HG02870 (cell line): ENCODE measurements at regions not wholly inside any gene's neighbourhood (a gene's known extent, or its start where the extent isn't known, plus 50 kb on each side); places are given as distances from the start of the nearest gene placed in this dataset.
"Not testable (repeated sequence)": the region's sequence is repeated elsewhere in the genome, so short reads cannot be mapped to it uniquely, and the experiment has no call there.

Experiments
- ATAC-seq: cut with Tn5 transposase; IDR thresholded peaks from one replicate; pipeline ENCODE4 v1.9.1; 2021; ENCODE audit warnings: mild to moderate bottlenecking, moderate library complexity; ENCODE audit not compliant: unreplicated experiment

DNA sequence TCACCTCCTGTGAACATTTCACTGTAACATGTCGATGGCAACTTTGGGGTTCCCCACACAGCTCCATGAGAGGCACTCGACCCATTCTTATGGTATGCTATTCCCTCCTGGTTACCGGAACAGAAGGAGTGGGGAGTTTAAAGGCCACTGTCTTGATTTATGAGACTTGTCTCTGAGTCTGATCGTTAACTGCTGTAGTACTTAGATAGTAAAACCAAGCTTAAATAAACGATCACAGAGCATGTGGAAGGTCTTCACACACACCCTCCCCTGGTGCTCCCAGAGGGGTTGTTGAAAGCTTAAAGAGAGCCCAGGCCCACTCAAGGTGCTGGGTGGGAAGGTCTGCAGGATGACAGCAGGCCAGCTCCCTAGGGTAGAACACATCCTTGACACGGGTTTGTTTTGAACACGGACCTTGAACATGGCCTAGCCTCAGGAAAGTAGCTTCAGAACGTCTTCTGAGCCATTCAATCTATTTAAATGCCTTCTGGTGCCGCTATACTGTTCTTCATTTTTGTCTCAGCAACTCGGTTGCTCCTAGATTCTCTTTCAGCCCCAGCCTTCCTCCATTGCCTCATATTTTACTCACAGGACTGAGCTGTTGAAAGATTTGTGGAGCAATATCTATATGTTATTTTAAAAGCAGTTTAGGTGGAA, 335.3 kb downstream of the FGFR2 start:
- ATAC-seq: no peak

DNA sequence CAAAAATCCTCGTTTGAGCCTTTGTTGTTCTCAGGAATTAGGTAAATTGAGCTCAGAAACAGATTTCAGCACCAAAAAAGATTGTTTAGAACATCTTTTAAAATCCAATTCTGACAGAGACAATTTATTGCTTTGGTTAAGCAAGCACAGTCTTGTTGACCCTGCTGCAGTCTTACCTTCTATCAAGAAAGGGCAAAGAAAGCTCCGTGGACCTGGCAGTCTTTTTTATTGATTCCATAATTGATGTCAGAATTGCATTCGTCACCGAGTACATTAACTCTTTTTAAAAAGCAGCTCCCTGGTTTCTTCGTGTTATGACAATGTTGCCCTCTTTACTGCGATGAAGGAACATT, 334.8 kb downstream of the FGFR2 start:
- no peak for ATAC-seq

DNA sequence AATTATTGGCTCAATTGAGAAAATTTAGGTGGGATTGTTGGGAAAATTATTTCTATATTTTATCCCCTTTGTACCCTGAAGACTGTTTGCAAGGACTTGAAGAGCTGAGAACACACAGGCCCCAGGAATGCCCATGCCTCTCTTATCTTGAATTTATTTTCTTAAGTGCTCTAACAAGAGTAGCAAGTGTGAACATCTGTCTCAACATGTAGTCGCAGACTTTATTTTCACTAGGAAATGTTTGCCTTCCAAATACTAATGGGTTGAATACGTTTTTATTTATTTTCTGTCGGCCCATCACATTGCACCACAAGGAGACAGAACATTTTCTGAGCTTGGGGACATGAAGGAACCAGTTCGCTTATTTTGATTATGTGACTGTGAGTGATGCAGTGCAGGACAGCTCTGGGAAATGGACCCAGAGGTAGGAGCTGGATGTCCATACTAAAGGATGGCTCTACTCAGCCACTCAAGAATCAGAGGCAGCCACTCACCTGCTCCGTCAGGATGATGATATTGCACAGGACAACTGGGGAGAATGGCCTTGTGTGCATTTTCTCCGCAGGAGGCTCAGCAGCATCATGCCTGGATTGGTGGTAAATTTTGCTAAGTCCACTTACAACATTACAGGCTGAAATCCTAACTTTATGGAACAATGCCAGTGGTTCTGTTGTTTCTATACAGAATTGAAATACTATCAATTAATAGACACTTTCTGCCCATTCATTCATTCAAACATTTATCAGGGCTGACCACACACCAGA, 332.7 kb downstream of the FGFR2 start:
- no peak for ATAC-seq

DNA sequence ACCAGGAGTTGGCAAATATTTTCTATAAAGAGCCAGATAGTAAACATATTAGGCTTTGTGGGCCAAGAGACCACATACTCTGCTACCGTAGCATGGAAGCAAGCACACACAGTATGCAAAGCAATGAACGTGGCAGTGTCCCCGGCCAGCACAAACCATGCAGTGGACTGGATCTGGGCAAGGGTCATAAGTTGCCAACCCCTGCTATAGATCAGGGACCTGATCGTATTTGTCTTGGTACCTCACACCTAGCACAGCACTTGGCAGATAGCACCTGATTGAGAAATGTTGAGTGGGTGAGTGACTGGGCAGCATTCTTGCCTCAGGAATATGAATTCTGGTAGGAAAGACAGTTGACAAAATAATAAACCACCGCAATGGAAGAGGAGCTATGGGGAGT, 331.9 kb downstream of the FGFR2 start:
- ATAC-seq: no peak

DNA sequence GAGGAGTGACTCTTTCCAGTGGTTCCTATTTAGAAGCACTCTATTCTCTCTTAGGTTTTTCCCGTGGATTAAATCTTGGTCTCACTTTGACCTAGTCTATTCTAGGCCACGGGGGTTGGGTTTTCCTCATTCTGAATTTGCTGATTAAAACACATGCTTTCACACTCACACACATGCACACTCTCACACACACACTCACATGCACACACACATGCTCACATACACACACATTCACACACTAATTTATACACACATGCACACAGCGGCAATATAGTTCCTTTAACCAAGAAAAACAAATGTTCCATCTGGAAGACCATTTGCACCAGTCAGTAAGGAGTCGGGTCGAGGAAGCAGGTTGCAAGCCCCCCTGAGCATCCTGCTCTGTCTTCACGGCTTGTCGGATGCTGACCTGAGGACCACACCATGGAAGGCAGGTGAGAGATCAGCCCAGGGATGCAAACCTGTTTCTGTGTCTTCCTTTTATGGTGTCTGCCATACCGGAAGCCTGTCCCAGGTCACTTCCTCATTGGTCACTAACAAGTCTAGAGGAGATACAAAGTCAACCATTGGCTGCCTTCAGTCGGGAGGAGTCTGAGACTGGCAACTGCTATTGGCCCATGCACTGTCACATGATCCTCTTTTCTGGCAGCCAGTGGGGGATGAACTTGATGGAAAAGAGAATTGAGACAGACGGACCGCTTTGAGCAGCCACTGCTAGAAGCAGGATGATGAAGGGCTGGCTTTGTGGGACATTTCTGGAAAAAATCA, 330.8 kb downstream of the FGFR2 start:
- ATAC-seq: no peak

DNA sequence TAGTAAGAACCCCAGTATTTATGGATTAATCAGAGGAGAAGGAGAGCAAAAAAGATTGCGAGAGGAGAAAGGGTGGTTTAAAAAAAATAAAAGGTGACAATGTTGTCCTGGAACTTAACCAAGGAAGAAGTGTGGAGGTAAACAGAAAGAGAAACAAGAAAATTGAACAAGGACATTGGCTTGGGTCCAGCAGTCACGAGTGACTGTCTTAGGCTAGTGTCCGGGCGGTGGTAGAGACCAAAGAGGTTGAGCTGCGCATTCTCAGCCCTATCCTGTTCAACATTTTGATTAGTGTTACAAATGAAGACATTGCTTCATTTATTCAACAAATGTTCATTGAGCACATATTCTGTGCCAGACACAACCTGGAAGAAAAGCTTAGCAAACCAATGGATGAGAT, 329.9 kb downstream of the FGFR2 start:
- ATAC-seq: no peak

DNA sequence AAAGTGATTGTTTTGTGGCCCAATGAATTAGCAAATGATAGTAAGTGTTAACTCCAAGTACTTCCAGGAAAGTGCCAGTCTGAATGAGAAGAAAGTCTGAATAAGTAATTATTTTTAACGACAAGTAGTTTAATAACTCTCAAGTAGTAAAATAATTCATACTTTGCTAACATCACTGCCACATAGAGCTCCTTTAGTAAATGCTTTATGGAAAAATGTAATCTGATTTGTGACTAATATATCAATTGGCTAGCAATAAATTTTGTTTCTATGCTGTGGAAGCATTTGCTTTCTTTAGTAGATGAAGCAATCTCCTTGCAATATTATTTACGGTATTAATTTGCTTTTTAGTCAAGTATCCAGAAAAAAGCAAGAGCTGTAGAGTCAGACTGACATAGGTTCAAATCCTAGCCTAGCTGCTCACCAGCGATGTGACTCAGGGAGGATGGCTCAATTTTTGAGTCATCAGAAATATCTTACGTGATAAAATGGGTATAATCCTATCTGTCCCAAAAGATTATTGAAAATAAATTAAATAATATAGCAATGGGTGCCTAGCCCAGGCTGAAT, 329.3 kb downstream of the FGFR2 start:
- no peak for ATAC-seq

DNA sequence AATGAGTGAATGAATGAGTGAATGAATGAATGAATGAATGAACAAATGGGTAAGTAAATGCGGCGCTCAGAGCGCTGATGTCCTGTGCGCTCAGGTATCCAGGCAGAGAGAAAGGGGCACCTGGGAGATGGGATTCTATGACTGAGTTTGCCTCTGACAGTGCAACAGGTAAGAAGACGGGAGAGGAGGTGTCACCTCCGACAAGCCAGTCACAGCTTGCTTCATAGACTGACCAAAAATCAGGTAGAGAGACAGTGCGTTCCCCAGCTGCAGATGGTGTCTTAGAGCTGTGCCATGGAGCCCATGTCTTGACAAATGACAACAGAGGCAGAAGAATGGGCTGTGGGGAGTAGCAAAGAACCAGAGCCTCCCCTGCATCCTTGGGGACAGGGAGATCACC, 327.3 kb downstream of the FGFR2 start:
- ATAC-seq: no peak

DNA sequence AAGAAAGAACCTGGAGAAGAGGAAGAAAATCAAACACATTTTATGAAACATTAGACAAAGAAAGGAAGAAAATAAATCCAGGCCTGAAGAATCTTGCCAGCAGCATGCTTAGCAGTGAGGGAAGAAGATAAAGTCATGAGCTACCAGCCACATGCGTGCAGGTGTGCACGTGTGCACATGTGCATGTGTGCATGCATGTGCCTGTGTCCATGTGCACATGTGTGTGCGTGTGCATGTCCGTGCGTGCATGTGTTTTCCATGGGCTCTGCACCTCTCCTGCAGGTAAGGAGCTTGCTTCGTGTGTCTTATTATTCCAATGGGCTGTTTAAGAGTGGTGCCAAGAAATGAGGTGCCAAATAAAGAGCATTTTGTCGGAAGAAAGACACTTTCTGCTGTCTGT, 322.2 kb downstream of the FGFR2 start:
- ATAC-seq: no peak

DNA sequence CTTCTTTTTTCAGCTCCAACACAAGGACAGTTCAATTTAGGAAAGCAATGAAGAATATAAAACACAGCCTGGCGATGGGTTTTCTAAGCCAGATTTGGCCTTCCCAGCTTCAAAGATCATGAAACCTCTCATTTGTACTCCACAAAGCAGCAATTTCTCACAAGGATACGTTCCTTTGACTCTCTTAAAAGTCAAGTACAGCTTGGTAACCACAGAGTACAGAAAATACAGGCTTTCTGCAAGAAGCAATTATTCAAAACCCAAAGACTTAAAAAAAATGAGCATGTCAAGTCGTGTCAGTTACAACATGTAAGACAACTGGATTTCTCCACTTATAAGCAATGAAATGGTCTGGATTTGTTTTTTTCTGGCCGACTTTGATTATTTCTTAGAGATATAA, 321.4 kb downstream of the FGFR2 start:
- ATAC-seq: no peak

DNA sequence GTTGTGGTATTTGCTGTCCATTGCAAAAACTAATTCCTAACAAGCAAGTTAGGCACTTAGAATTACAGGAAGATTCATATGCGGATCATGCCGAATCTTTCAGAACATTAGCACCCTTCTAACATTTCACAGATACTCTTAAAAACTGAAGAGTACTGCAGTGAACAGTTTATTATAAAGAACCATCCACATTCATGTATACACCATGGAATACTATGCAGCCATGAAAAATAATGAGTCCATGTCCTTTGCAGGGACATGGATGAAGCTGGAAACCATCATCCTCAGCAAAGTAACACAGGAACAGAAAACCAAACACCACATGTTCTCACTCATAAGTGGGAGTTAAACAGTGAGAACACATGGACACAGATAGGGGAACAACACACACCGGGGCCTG, 319.9 kb downstream of the FGFR2 start:
- ATAC-seq: not testable (repeated sequence)

DNA sequence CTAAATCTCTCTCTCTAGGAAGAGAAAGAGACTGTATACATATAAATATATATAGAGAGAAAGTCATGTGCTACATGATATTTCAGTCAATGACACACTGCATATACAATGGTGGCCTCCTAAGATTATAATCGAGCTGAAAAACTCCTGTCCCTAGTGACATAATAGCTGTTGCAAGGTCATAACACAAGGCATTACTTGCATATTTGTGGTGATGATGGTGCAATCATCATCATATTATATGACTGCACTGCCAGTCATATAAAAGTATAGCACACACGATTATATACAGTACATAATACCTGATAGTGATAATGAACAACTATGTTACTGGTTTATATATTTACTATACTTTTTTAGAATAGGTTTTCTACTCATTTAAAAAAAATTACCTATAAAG, 316.7 kb downstream of the FGFR2 start:
- ATAC-seq: no peak

DNA sequence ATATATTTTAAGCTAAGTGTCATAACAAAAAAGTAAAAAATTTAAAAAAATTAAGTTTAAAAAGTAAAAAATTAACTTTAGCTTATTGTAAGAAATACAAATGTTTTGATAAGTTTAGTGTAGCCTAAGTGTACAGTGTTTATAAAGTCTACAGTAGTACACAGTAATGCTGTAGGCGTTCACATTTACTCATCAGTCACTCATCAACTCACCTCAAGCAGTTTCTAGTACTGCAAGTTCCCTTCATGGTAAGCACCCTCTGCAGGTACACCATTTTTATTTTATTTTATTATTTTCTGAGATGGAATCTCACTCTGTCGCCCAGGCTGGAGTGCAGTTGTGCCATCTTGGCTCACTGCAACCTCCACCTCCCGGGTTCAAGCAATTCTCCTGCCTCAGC, 316.0 kb downstream of the FGFR2 start:
- no peak for ATAC-seq

DNA sequence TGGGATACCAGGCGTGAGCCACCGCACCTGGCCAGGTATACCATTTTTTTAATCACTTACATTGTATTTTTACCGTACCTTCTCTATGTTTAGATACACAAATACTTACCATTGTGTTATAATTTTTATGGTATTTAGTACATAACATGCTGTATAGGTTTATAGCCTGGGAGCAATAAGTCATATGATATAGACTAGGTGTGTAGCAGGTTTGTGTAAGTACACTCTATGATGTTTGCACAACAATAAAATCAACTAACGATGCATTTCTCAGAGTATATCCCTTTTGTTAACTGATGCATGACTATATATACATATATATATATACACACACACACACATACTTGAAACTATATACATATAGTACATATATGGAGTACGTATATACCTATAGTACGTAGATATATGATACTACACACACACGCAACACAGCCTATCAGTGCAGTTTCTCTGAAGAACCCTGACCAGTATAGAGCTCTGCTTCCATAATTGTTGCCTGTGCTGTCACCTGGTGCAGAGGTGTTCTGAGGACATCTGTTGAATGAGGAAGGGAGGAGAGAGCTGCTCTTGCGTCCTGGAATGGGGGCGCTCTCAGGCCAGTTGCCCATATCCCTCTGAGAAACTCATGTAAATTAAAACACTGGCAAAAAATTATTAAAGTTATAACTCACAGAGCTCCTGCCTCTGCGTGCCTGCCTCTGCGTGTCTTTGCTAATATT, 315.3 kb downstream of the FGFR2 start:
- ATAC-seq: no peak

DNA sequence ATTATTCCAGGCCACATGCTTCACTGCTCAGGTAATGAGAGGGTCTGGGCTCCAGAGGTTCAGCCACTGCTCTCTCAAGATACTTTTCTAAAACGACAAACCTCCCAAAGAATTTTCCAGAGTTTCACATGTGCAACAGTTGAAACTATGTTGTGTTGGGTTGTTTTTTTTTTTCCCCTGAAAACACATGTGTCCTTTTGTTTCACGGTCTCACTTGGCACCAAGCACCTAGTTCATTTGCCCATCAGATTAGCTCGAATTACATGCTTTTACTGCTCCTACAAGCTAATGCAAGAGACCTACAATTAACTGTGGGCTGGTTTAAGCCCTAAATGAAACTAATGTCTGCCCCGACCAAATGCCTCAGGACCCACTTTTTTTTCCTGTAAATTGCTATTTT, 313.3 kb downstream of the FGFR2 start:
- no peak for ATAC-seq

DNA sequence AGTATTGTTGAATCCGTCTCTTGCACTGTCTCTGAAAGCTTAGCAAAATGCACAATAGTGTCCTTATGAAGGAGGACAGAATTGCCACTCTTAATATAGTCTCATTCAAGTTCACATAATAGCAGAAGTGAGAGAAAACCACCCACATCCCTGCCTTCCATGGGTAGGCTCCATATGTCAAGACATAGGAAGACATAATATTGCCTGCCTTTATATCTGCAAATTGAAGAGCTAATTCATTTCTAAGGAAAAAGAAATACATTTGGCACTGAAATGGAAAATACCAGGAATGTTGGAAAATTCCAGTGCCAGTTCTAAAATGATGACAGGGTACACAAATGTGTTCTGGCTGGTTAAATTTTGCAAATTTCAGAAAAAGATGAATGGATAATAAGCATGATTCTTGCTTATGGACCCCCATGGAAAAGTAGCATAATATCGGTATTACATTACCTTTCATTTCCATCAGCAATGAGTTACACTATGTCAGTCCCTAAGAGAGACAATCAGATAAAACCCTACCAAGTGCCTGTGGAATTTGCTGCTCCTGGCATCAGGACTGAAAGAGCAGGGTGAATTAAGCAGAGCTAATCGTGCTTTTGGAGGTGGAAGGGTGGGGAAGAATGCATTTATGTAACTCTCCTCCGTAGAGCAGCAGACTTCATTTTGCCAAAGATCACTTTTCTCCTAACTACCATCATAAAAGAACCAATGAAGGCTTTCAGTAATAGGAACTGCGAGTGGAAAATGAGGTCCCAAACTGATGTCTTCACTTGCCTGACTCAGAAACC, 312.6 kb downstream of the FGFR2 start:
- ATAC-seq: no peak

DNA sequence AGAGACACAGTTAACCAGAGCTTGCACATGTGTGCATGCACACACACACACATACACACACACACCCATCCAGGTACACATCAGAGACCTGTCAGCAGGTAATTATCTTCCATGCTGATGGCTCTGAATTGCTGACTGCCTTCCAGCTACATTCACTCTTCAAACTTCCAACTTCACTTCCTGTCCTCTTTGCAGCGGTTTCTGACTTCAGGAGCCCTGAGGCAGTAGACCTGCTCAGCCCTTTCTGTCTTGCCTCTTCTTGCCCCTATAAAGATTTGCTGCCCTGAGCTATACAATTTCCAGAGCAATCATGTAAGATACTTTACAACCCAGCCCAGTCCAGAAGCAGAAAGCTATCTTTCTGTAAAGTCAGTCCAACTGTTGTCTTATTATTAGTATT, 310.2 kb downstream of the FGFR2 start:
- ATAC-seq: no peak

DNA sequence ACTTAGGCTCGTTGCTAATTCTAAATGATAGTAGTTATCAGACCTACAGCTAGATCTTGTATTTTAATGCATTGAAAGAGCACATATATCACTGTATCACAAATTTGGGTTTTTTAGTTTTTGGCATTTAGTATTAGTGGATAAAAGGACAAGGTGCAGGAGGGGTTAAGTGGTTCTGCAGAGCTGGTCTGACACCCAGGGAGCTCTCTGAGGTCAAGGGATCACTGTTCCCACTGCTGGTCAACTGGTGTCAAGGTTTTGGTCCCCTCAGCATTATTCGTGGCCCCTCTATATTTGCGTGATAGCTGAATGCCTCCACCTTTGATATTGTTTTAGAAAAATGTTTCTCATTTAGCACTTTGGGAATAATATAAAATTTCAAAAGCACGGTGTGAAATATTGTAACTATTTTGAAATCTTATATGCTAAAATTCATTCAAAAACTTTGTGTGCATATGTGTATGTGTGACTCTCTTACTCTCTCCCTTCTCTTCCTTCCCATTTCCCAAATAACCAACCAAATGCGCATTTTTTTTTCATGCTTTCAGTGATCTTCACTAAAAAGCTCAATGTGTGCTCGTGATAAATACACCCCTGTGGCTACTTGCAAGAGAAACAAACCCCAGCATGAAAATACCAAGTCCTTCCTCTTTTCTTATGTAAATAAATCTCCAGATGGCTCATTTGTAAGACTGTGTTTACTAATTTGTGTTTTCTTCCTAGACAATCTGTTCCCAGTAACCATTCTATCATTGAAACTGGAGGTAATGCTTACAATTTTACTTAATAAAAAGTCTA, 309.2 kb downstream of the FGFR2 start:
- no peak for ATAC-seq

DNA sequence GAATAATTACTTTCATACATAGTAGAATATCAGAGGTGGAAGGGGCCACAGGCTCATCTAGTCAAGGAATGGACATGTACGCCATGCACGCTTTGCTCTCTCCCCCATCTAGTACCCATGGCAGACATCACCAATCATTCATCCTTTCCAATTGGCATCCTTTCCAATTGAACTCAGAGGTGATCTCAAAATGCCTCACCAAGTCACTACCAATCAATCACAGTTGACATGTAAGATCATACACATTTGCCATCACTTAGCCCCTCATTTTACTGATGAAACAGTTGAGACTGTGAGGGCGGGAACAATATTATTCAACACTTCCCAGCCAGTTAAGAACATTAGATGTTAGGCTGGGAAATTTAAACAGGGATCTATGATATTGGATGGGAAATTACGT, 308.4 kb downstream of the FGFR2 start:
- no peak for ATAC-seq

DNA sequence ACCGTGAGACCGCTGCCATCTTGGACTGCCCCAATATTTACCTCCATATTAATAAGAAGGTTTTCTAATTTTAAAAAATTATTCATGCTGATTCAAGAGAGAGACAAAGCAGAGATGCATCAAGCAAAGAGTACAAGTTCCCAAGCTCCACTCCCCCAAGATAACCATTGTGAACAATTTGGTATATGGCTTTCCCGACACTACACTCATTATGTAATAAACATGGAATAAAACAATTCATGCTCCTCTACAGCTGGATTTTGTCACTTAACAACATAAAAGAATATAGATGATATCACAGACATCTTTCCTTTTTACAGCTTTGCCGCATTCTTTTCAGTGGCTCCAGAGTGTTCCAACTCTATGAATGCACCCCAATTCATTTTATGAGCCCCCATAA, 307.6 kb downstream of the FGFR2 start:
- no peak for ATAC-seq
